ENCODE measurements at regions not wholly inside any gene's neighbourhood (a gene's known extent, or its start where the extent isn't known, plus 50 kb on each side); places are given as distances from the start of the nearest gene placed in this dataset.

GRCh38 chr10:28054228-28054860 lies 55.5 kb upstream of the ODAD2 start:
- TF ChIP-seq, protein P1, sequence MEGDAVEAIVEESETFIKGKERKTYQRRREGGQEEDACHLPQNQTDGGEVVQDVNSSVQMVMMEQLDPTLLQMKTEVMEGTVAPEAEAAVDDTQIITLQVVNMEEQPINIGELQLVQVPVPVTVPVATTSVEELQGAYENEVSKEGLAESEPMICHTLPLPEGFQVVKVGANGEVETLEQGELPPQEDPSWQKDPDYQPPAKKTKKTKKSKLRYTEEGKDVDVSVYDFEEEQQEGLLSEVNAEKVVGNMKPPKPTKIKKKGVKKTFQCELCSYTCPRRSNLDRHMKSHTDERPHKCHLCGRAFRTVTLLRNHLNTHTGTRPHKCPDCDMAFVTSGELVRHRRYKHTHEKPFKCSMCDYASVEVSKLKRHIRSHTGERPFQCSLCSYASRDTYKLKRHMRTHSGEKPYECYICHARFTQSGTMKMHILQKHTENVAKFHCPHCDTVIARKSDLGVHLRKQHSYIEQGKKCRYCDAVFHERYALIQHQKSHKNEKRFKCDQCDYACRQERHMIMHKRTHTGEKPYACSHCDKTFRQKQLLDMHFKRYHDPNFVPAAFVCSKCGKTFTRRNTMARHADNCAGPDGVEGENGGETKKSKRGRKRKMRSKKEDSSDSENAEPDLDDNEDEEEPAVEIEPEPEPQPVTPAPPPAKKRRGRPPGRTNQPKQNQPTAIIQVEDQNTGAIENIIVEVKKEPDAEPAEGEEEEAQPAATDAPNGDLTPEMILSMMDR (IDR thresholded peaks at IDR 0.05; ENCODE audit: borderline replicate concordance, insufficient read depth, low read depth, low read length) = no peak
- H3K4me3 ChIP-seq (ENCODE audit: low read depth, low read length) = no peak overlapping the region

- TF ChIP-seq, protein P1 (IDR thresholded peaks at IDR 0.05; ENCODE audit: borderline replicate concordance, insufficient read depth, low read depth, low read length) = no peak
- H3K4me3 ChIP-seq (ENCODE audit: low read depth, low read length) = no peak overlapping the region
Measured at GRCh38 chr10:28049286-28049685, 50.4 kb upstream of the ODAD2 start.
